NCI-H2171 (cell line): ENCODE measurements at regions not wholly inside any gene's neighbourhood (a gene's known extent, or its start where the extent isn't known, plus 50 kb on each side); places are given as distances from the start of the nearest gene placed in this dataset.

Source experiments
- DNase-seq: peaks from one replicate; lab custom pipeline; 2025; lab: John Stamatoyannopoulos, UW

DNA sequence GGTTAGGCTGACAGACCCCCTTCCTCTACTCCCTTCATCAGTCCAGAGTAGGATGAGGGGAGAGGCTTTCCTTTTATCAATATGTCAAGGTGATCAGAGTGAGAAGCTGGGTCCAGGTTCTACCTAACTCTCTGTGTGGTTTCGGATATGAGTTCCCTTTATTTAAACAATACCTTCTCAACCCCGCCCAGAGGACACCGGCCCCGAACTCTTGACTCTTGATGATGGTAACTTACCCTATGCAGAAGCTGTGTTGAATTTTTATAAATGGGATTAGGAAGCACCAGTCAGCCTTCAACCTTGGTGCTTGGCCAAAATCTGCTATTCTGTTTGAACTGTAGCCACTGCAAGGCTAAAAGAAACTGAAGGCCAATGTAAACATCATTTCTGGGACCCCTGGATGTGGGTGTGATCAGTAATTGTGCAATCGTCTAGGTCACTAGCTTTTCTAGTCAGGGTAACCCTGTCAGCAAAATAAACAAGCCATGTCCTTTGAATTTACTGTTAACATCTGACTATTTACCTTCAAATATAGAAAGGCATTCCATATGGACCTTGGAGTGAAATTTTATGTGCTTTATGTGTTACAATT is 398.3 kb downstream of the SEC16B start:
- no peak for DNase-seq

DNA sequence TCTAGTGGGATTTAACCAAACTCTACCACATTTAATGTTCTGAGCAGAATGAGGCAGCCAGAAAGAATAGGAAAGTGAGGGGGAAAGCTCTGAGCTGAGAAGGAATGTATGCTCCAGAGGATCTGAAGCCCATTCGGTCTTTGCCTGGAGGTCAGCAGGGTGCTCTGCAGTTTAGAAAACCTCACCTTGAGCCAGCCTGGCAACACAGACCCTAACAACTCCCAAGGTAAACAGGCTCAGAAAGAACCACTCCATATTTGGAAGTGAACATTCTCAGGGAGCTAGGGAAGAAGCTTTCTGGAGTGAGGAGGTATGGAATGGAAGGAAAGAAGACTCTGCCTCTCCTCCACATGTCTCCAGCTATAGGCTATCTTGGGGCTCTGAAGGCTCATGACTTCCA is 398.8 kb downstream of the SEC16B start:
- DNase-seq, result no peak

DNA sequence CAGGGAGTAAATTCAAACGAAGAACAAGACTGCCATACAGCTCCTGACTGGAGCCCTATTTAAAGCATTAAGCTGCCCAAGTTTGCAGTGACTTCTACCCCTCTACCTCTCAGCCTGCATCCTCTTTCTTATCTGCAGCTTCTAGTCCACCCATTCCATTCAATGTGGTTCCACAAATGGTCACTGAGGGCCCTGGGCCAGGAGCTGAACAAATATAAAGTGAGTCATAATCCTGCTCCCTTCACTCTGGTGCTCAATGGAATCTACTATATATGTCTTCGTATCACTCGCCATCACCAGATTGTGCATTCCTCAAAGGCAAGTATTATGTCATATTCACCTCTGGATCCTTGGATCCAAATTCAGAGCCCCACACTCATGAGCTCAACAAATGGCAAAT is 398.7 kb downstream of the BRINP2 start:
- no peak for DNase-seq

DNA sequence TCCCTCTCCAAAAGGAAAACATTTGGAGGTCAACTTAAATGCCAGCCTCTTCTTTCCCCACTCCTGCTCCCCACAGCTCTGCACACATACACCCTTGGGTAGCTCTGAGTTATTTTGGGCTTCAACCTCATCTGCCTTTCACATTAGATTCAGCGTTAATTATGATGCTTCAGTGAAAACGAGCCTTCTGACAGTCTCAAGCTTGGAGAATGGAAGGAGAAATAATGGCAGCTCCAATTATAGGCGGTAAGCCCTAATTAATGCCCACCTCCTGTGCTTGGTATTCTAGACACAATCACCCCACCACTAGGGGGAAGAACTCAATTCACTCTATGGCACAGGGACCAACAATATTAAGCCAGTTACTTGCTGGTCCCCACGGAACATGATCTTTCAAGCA is 397.9 kb downstream of the BRINP2 start:
- no peak for DNase-seq

DNA sequence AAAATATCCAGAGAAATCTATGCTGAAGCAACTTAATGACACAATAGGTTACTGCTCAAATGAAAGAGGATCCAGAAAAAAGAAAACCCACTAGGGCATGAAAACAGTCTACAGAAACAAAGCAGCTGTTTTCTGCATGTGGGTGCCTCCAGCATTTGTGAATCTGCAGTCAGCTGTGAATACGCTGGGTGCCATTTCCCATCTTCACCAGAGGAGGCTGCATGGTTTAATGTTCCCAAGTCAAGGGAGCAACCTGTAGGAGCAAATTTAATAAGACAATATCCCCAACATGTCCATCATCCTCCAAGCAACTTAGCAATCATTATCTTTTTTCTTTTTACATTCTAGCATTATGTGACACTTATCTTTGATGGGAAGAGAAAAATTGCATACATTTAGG is 396.6 kb downstream of the BRINP2 start:
- no peak for DNase-seq

DNA sequence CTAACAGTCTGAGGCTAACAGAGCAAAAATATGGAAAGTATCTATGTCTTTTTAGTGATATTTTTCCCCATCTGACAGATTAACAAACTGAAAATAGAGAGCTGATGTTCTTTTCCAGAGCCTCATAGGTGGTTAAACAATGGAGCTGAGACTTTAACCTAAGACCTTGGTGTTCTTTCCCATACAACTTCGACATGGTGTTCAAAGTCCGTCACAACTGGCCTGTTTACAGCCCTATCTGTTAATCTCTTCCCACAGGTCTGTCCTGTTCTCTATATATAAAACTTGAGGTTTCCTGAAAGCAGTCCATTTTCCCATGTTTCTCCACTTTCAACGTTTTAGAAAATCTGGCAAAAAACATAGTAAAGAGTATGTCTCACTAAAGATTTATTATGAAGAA is 395.7 kb downstream of the BRINP2 start:
- no peak for DNase-seq

DNA sequence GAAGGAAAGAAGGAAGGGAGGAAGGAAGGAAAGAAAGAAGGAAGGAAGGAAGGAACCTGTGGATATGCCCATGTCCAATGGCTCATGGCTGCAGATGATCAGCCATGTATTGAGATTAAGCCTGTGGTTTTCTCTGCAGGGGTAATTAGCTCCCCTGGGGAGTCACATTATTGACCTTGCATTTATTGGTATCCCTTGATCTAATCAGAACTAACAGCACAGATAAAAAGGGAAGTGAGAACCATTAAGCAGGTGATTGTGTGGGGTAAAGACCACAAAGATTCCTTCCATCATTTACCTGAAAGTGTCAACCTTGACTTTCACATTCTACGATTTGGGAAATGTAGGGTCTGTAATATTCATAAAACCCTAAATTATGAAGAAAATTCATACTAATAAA is 390.7 kb downstream of the BRINP2 start:
- DNase-seq, result no peak

DNA sequence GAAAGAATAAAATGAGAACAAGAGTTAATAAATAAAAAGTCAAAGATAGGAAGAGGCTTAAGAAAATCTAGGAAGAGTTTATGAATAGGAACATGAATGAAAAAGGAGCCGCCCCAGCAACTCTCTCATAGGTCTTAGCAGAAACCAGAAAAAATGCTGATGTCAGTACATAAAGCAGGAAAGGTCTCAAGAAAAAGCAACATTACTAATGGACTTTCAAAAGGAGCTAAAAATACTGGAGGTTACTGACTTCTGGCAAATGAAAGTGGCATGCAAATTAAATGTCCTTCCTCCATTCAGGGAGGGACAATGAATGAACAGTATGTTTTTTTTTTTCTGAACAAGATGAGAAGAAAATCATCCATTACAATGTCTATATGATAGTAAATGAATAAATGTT is 387.6 kb downstream of the BRINP2 start:
- DNase-seq, result no peak

DNA sequence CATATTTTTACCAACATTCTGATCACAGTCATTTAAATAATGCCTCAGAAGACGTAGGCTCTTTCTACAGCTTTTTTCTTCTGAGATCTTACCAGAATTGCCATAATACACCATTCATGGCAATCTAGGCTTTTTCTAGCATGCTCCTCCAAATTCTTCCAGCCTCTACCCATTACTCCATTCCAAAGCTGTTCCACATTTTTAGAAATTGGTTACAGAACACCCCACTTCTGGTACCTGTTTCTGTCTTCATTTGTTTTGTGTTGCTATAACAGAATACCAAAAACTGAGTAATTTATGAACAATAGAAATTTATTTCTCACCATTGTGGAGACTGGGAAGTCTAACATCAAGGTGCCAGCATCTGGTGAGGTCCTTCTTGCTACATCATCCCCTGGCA is 385.4 kb downstream of the BRINP2 start:
- DNase-seq, result no peak

DNA sequence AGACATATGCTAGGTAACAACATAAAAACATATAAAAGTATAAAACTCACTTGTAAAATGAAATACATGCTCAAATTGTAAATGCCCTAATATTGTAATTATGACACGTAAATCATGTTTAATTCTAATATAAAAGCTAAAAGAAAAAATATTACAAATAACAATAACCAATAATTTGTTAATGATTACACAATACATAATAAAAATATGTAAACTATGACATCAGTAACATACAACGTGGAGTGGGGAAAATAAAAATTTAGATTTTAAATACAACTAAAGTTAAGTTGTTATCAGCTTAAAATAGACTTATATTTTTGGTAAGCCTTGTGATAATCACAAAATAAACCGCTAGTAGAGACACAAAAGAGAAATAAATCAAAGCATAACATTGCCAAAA is 376.4 kb downstream of the BRINP2 start:
- no peak for DNase-seq

DNA sequence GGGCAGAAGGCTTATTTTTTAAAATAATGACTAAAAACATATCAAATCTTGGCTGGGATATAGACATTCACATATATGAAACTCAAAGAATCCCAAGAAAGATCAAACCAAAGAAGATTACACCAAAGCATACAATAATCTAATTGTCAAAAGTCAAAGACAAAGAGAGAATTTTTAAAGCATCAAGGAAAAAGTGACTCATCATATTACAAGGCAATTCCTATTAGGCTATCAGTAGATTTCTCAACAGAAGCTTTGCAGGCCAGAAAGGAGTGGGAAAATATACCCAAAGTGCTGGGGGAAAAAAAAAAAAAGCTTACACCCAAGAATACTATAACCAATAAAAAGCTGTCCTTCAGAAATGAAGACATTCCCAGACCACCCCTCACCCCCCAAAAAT is 375.6 kb downstream of the BRINP2 start:
- DNase-seq, result no peak

DNA sequence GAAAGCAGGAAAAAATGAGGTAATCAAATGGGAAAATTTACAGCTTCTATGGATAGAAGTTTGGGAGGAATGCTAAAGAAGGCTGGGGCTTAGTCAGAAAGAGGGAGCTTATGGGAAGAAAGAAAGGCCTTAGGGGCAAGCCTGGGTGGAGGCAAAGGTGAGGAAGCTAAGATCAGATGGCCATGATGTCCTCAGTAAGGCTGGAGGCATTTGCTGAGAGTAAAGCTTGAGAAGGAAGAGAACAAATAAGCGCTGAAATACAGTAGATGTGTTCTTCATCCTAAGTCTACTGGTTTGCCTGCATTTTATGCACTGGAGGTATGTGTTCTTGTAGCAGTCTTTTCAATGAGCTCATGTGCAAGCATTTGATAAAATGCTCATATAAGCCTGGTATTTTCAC is 355.4 kb downstream of the BRINP2 start:
- DNase-seq, result no peak

DNA sequence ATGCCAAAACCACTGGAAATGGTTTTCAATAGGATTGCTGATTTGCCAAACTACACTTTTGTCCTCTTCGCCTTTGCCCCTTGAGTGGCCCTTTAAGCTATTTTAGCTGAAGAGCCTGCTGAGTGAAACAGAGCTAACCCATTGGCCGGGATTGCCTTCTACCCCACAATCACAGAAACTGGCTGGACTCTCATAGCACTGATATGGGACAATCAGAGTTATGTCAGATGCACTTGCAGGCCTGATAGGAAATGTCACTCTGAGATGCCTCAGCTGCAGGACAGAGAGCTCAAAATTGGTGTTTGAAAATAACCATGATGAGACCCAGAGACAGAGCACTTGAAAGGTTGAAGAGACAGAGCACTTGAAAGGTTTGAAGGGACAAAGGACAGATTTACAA is 354.4 kb downstream of the BRINP2 start:
- DNase-seq, result no peak

DNA sequence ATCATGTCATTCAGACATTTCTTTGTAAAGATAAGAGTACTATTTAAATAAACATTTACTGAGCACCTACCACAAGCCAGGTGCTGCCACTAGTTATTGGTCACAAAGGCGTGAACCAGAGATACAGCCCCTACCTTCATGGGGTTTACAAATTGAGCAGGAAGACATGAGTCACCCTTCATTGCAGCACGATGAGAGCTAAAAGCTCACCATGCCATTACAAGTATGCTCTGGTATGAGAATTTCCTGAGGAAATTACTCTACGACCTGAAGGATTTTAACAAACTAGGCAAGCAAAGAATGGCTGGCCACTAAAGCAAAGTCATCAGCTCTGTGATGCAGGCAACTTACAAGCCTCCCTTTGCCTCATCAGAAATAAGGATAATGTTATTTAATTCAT is 346.8 kb downstream of the BRINP2 start:
- DNase-seq, result no peak

DNA sequence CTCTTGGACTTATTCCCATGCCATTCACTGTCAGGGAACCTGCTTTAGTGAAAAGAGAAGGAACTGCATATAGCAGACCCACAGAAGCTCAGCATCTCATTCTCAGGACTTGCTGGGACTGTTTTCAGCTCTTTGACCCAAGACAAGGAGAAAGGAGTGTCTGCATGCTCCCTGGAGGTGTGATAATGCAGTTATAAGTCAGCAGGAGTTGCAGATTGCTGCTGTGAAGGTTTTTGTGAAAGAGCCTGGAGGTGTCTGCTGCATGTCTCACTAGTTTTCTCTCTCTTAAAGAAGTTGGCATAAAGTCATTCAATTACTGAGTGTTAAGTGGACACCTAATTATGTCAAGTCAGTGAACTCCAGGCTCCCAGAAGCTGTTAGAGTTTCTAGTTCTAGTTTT is 343.4 kb downstream of the BRINP2 start:
- DNase-seq, result no peak

DNA sequence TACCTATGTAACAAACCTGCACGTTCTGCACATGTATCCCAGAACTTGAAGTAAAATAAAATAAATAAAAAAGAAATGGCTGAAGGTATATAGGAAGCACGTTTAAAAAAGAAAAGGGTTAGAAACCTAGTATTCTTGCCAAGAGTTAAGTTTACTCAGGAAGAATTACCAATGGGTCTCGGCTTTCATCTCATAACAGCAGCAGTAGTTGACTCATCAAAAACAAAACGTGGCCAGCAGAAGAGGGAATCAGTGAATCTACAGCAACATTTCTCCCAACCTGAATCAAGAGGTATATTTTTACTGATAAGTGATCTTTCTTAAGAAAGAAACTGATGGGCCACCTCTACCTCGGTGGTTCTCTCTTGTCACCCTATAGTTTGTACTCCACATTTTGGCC is 340.3 kb downstream of the BRINP2 start:
- DNase-seq, result no peak

DNA sequence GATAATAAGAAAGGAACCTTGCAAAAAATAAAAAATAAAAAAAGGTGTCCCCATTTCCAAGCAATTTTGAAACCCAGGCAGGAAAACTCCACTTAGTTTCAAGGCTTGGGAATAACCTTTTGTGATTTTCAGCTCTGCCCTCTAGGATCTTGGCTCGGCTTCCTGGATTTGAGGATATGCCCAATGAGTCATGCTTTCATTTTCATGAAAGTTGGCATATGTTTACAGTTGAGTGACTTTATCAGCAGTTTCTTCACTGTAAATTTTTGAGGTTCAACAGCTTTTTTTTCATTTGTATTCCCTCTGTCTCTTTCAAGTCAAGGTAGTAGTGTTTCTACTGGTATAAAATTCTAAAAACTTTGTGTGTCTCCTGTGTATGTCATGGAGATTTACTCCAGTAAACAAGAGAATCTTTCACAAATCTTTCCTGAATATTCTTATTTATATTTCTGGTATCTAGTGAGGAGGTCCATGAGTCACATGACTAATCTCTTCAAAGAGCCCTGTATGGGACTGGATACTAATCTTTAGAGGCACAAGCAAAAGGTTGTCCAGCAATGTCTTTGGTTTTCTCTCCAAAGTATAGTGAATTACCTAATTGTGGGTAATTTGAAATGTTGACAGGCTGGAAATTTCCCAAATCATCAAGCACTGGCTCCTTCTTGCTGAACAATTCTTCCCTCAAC is 335.3 kb downstream of the BRINP2 start:
- no peak for DNase-seq

DNA sequence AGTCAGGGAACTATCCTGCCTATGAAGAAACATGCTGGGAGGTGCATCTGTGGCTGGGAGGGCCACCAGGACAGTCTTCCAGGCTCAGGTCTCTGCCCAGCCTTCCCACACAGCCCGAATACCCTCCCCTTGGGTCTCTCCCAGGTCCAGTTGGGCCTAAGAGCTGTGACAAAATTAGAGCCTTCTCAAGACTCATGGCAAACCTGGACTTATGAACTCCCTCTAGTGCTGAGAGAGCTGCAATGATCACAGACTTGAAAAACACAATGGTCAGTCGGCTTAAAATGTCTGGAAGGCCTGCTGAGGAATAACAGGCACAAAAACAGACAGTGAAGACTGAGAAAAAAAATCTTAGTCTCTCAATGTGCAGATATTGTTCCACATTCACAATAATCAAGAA is 325.1 kb downstream of the BRINP2 start:
- no peak for DNase-seq

DNA sequence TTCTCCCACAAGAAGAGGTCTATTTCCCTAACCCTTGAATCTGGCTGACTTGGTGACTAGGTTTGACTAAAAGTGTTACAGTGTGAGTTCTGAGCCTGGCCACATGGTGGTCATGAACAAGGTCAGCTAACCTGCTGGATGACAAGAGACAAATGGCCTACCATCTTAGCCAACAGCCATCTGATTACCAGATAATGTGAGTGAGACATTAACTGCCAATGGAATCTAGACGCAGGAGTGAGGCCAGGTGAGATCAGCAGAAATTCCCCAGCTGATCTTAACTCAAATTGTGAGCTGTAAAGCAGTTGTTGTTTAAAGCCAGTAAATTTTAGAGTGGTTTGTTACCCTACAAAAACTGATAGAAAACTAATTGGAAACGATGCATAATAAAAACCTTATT is 320.0 kb downstream of the BRINP2 start:
- DNase-seq, result no peak

DNA sequence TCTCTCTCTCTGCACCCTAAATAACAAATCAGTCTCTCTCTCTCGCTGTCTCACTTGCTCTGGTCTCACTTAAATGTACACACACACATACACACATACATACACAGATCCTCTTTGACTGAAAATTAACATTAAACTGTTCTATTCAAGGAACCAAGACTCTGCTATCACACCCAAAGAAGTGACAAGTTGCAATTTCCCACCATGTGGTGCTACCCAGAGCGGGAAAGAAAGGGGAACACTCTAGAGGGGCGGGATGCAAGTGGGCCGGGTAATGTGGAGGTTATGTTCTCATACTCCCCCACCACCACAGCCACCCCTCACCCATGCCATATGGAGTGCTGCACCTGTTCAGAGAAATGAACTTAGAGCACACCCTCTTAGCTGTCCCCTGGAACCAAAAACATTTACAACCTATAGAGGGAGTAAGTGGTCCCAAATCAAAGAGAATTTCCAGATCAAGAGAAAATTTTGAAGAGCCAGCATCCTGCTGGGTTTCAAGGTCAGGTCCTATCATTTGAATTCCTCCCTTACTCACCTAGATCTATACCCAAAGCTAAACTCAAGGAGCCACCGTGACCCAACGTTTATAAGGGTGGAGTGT is 319.4 kb downstream of the BRINP2 start:
- DNase-seq, result no peak

DNA sequence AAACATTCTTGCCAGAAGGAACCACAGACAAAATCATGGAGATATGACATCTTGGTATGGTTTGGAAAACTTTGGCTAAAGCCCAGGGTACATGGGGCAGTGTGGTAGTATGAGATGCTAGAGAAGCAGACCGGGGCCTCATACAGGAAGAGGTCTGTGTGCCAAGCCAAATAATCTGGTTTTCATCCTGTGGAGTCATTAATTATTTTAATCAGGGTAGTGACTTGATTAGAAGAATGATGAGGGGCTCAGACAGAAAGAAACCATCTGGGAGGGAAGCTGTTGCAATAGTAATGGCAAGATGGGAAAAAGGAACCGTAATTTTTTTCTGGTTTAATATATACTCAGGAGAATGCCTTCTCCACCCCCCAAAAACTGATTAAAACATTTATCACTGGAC is 318.0 kb downstream of the BRINP2 start:
- no peak for DNase-seq

DNA sequence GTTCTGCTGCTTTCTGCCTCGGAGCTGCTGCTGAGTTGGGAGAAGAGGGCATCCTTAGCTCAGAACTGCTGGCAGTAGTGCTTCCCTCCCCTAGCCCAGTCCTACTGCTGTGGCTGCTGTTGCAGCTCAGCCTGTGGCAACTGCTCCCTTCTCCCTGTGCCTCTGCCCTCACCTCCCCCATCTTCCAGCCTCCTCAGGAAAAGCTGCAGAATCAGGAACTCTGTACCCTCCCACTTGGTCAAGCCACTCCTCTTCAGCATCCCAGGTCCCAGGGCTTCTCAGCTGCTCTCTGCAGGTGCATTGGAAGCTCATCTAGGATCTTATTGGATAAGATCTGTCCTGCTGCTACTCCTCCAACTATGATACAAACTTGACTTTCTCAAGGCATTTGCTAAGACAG is 316.7 kb downstream of the BRINP2 start:
- no peak for DNase-seq

DNA sequence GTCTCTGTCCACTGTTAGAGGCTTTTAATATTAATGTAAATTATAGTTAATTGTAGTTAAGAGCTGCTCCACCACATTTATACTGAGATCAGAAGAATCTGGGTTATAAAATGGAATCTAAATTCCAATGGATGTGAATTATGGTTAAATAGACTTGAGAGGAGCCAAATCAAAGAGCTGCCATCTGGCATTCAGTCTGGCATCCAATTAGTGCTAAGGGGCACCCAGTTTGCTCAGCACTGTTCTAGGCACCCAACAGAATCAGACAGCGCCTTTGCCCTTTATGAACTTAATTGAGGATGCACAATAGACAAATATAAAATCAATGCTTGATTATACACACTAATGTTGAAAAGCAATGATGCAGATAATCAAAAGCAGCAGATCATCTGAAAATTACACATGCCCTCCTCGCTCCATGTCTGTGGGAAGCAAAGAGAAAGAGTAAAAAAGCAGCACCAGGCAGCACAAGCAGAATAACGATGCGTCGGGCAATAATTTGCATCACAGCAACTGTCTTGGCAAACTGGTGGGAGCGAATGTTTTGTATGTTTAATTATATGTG is 310.1 kb downstream of the BRINP2 start:
- DNase-seq, result no peak

DNA sequence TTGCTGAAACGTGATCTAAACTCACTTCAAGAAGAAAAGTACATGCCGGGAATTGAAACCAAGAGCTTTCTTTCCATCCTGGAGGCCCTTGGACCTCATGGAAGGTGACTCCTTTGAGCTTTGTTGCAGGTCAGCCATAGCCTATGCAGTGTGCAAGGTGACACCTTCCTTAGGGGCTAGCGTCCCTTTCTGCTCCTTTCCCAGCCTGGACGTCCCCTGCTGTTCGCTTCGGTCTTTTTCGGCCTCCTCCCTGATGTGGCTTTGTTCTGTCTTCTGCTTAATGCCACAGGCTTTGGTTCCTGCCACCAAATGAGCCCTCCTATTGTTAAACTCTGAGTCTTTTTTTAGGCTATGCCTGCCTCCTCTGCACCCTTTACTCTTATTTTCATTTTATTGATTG is 308.8 kb downstream of the BRINP2 start:
- DNase-seq, result no peak
